Mucosa of descending colon (tissue), 3 donors: ENCODE measurements at regions not wholly inside any gene's neighbourhood (a gene's known extent, or its start where the extent isn't known, plus 50 kb on each side); places are given as distances from the start of the nearest gene placed in this dataset.

Experiments used
- ATAC-seq: fragments of 200-7000 bp; cut with Tn5 transposase; one replicate; pipeline ENCODE4 v1.9.1; 2020; ENCODE audit warnings: mild to moderate bottlenecking, moderate library complexity
- DNase-seq, 3 donors: peaks; one replicate each; pipeline ENCODE4 v3.0.0-alpha.2; 2020
- H3K36me3 ChIP-seq: fragments of 200-600 bp; one replicate; pipeline ENCODE4 v1.8.0; 2021; ENCODE audit warnings: low read depth, mild to moderate bottlenecking
- H3K4me1 ChIP-seq: fragments of 200-600 bp; one replicate; pipeline ENCODE4 v1.8.0; 2021; ENCODE audit warnings: low read depth, mild to moderate bottlenecking
- H3K4me3 ChIP-seq: fragments of 200-600 bp; one replicate; pipeline ENCODE4 v1.8.0; 2021; ENCODE audit warnings: mild to moderate bottlenecking
- H3K9me3 ChIP-seq: fragments of 200-600 bp; one replicate; pipeline ENCODE4 v1.8.0; 2021; ENCODE audit warnings: mild to moderate bottlenecking
- CTCF ChIP-seq: fragments of 200-600 bp; IDR thresholded peaks from one replicate; pipeline ENCODE4 v1.8.0; 2022; ENCODE audit warnings: antibody characterized with exemption, mild to moderate bottlenecking
- intact Hi-C, 2 donors: fragments of 100-400 bp; cut with DNase I in 1 of 2; cut with micrococcal nuclease in 1 of 2; formaldehyde crosslinking; loops; one replicate each; pipeline versions ENCODE4 v1.11.0 to v1.11.1; 2022; cut with DNase I, micrococcal nuclease
- donor health status: DM: no; HTN: no; CAD: no; lungs with moderate emphysema.
- donor health status: DM: no; HTN: no; CAD: no.
- donor health status: DM: no; HTN: yes; CAD: no.

DNA sequence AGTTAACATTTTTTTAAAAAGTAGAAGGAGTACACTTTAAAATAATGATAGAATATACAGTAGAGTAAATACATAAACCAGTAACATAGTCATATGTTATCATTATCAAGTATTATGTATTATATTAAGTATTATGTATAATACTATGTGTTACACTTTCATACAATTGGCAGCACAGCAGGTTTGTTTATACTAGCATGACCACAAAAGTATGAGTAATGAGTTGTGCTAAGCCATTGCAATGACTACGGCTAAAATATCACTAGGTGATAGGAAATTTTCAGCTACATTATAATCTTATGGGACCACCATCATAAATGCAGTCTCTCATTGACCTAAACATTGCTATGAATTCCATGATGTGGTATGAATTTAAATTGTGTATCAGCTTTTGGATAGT is 506.0 kb downstream of the HTR1A start:
- H3K4me3 ChIP-seq = no peak overlapping the region
- H3K9me3 ChIP-seq = peaks cover 25% of the 10 kb centered on the region
- H3K4me1 ChIP-seq = no peaks in the 10 kb centered on the region
- TF ChIP-seq CTCF = no peak
- no peaks in the 10 kb centered on the region for H3K36me3 ChIP-seq
- DNase-seq (no peak), ATAC-seq (no peak)
- intact Hi-C loops = no loop called here

DNA sequence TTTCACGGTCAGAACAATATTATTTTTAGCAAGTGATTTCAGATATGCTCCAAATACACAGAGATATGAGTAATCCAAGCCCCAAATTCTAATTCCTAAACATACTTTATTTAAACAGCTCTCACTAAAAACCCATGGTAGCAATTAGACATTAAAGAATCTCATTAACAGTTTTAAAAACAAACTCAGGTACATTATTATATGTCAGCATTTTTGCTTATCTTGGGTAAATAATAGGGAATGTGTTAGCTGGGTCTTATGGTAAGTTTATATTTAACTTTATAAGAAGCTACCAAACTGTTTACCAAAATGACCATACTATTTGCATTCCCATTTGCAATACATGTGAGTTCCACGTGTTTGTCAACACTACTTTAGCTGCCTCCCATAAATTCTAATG is 511.1 kb downstream of the HTR1A start:
- intact Hi-C loops = no loop called here
- H3K36me3 ChIP-seq = no peaks in the 10 kb centered on the region
- peaks cover 9% of the 10 kb centered on the region for H3K9me3 ChIP-seq
- TF ChIP-seq CTCF = no peak
- H3K4me1 ChIP-seq = no peaks in the 10 kb centered on the region
- DNase-seq (no peak), ATAC-seq (no peak)
- H3K4me3 ChIP-seq = no peak overlapping the region

DNA sequence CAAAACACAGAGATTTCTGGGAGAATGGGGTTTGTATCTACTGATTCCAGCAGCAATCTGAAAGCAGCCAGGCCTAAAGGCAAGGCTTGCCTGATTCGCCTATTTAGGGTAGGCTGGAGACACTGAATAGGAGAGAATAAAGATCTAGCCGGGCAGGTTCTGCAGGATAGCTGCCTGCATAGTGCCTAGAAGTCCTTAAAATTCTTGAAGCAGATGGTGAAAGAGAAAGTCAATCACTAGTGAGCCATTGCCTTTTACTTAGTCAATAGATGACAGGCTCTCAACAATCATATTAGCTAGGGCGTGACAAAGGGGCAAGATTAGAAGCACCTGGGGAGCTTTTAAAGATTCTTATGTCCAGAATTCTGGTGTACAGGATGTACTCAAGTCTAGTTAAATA is 522.7 kb downstream of the HTR1A start:
- Histone ChIP-seq H3K4me3 (no peak overlapping the region), H3K4me1 (no peaks in the 10 kb centered on the region), H3K36me3 (no peaks in the 10 kb centered on the region), H3K9me3 (peaks cover 2% of the 10 kb centered on the region)
- TF ChIP-seq CTCF = no peak
- ATAC-seq = no peak
- intact Hi-C loops = no loop called here
- no peak for DNase-seq

DNA sequence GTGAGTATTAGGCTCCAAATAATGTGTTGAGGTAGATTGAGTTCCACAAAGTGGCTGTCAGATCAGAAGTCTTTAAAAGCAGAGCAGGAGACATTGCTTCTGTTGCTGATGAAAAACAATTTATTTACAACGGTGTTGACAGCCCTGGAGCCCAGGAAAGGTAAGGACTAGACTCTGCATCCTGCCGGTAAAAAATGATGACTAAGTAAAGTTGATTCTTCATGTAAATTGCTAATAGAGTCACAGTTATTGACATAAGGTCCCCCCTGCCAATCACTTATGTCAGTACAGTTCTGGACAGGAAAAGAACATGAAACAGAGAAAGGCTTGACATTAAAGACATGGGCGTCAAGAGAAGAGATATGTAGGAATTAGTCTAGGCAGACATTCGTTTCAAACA is 552.5 kb downstream of the HTR1A start:
- ATAC-seq (no peak), DNase-seq (no peak)
- H3K4me1 ChIP-seq = no peaks in the 10 kb centered on the region
- intact Hi-C loops = no loop called here
- H3K4me3 ChIP-seq = no peak overlapping the region
- H3K36me3 ChIP-seq = no peaks in the 10 kb centered on the region
- TF ChIP-seq CTCF = no peak
- no peaks in the 10 kb centered on the region for H3K9me3 ChIP-seq

- Histone ChIP-seq H3K4me1 (no peaks in the 10 kb centered on the region), H3K36me3 (no peaks in the 10 kb centered on the region), H3K4me3 (no peak overlapping the region), H3K9me3 (no peaks in the 10 kb centered on the region)
- DNase-seq (no peak), ATAC-seq (no peak)
- intact Hi-C loops = no loop called here
- TF ChIP-seq CTCF = no peak
Measured at GRCh38 chr5:63408984-63409383, 553.3 kb downstream of the HTR1A start.

- Histone ChIP-seq H3K9me3 (no peaks in the 10 kb centered on the region), H3K4me3 (no peak overlapping the region), H3K36me3 (no peaks in the 10 kb centered on the region), H3K4me1 (no peaks in the 10 kb centered on the region)
- ATAC-seq (peak; percentile 56), DNase-seq (peak in 2 of 3 donors; percentile 58 to 72)
- TF ChIP-seq CTCF = no peak
- intact Hi-C loops = loop anchor here in 1 of 2 donors (5.0 kb wide), 1 partner anchor 561 kb away; the partner anchor contains the start of gene HTR1A
Measured at GRCh38 chr5:63401436-63402046, 560.7 kb downstream of the HTR1A start.
